HEK293 (cell line): ENCODE measurements at regions not wholly inside any gene's neighbourhood (a gene's known extent, or its start where the extent isn't known, plus 50 kb on each side); places are given as distances from the start of the nearest gene placed in this dataset.

Experiments
- CTCF ChIA-PET: fragments of 350-600 bp; formaldehyde crosslinking; extraction: SDS; loops from one replicate; lab custom pipeline; 2021; ENCODE audit warnings: antibody characterized with exemption; lab: Yijun Ruan, JAX
- POLR2A ChIA-PET: fragments of 300-600 bp; formaldehyde crosslinking; extraction: SDS; loops from one replicate; lab custom pipeline; 2020; ENCODE audit warnings: antibody characterized with exemption, inconsistent platforms; lab: Yijun Ruan, JAX
- H3K27ac ChIP-seq: fragments of 200-500 bp; sonication (Bioruptor generic); 2 replicates; pipeline ENCODE4 v1.5.1; 2014; ENCODE audit warnings: low read depth, low read length, control low read depth, inconsistent platforms; ENCODE audit errors: extremely low read depth
- H3K36me3 ChIP-seq, 2 experiments: fragments of 200-500 bp in 1 of 2; sonication (Bioruptor generic) in 1 of 2; 1 replicate in 1 of 2; 2 replicates in 1 of 2; pipeline ENCODE4 v1.5.1; 2014 to 2017; ENCODE audit warnings: inconsistent platforms in 2 of 2, low read length in 2 of 2; ENCODE audit not compliant: control insufficient read depth in 2 of 2, insufficient read depth in 1 of 2
- H3K4me1 ChIP-seq: fragments of 200-500 bp; sonication (Bioruptor generic); 2 replicates; pipeline ENCODE4 v1.5.1; 2014; ENCODE audit warnings: mild to moderate bottlenecking, low read length, inconsistent platforms; ENCODE audit not compliant: control insufficient read depth, insufficient read depth
- H3K4me3 ChIP-seq: 2 replicates; pipeline ENCODE4 v1.5.1; 2011; ENCODE audit warnings: low read depth, mild to moderate bottlenecking, control low read depth, low read length, moderate library complexity
- H3K9me3 ChIP-seq: fragments of 200-500 bp; sonication (Bioruptor generic); 2 replicates; pipeline ENCODE4 v1.5.1; 2014; ENCODE audit warnings: low read depth, low read length, inconsistent platforms; ENCODE audit not compliant: control insufficient read depth, insufficient read depth
- BCL6B ChIP-seq: fragments of 450-650 bp; formaldehyde crosslinking; IDR thresholded peaks from 2 replicates; pipeline ENCODE4 v1.5.1; 2017; ENCODE audit warnings: missing biosample characterization, missing genetic modification characterization
- GFI1B ChIP-seq: fragments of 450-650 bp; formaldehyde crosslinking; IDR thresholded peaks from 2 replicates; pipeline ENCODE4 v1.5.1; 2016; ENCODE audit warnings: missing biosample characterization, missing genetic modification characterization
- KLF1 ChIP-seq: fragments of 450-650 bp; formaldehyde crosslinking; IDR thresholded peaks from 2 replicates; pipeline ENCODE4 v1.5.1; 2016; ENCODE audit warnings: missing biosample characterization, missing genetic modification characterization
- KLF9 ChIP-seq: fragments of 450-650 bp; formaldehyde crosslinking; IDR thresholded peaks from 2 replicates; pipeline ENCODE4 v1.5.1; 2016; ENCODE audit warnings: missing biosample characterization, missing genetic modification characterization, low read depth
- PATZ1 ChIP-seq: fragments of 450-650 bp; formaldehyde crosslinking; IDR thresholded peaks from 2 replicates; pipeline ENCODE4 v1.5.1; 2016; ENCODE audit warnings: missing biosample characterization, missing genetic modification characterization
- REST ChIP-seq: fragments of 450-650 bp; formaldehyde crosslinking; IDR thresholded peaks from 2 replicates; pipeline ENCODE4 v1.5.1; 2016; ENCODE audit warnings: missing biosample characterization, missing genetic modification characterization
- SALL2 ChIP-seq: fragments of 450-650 bp; formaldehyde crosslinking; IDR thresholded peaks from 2 replicates; pipeline ENCODE4 v1.5.0; 2017; ENCODE audit warnings: missing biosample characterization, mild to moderate bottlenecking, missing genetic modification characterization, borderline replicate concordance
- SP7 ChIP-seq: fragments of 450-650 bp; formaldehyde crosslinking; IDR thresholded peaks from 2 replicates; pipeline ENCODE4 v1.5.1; 2016; ENCODE audit warnings: missing biosample characterization, missing genetic modification characterization
- YY1 ChIP-seq: fragments of 450-650 bp; formaldehyde crosslinking; IDR thresholded peaks from 2 replicates; pipeline ENCODE4 v1.5.1; 2018; ENCODE audit warnings: missing biosample characterization, missing genetic modification characterization
- ZNF121 ChIP-seq: fragments of 450-650 bp; formaldehyde crosslinking; IDR thresholded peaks from 2 replicates; pipeline ENCODE4 v1.5.1; 2016; ENCODE audit warnings: missing biosample characterization, missing genetic modification characterization
- ZNF133 ChIP-seq: fragments of 450-650 bp; formaldehyde crosslinking; IDR thresholded peaks from 2 replicates; pipeline ENCODE4 v1.5.1; 2016; ENCODE audit warnings: missing biosample characterization, missing genetic modification characterization
- ZNF23 ChIP-seq: fragments of 450-650 bp; formaldehyde crosslinking; IDR thresholded peaks from 2 replicates; pipeline ENCODE4 v1.5.1; 2016; ENCODE audit warnings: missing biosample characterization, missing genetic modification characterization, borderline replicate concordance
- ZNF274 ChIP-seq, 2 experiments: fragments of 200-500 bp in 1 of 2; fragments of 450-650 bp in 1 of 2; sonication (Bioruptor generic) in 1 of 2; formaldehyde crosslinking in 1 of 2; IDR thresholded peaks; 2 replicates each; pipeline versions ENCODE4 v1.5.1 to v1.6.1; 2014 to 2016; ENCODE audit warnings: borderline replicate concordance in 1 of 2, inconsistent platforms in 1 of 2, low read length in 1 of 2, missing biosample characterization in 1 of 2, missing genetic modification characterization in 1 of 2
- ZNF302 ChIP-seq: fragments of 450-650 bp; formaldehyde crosslinking; IDR thresholded peaks from 2 replicates; pipeline ENCODE4 v1.5.1; 2016; ENCODE audit warnings: missing biosample characterization, missing genetic modification characterization, low read depth
- ZNF416 ChIP-seq: fragments of 450-650 bp; formaldehyde crosslinking; IDR thresholded peaks from 2 replicates; pipeline ENCODE4 v1.5.1; 2016; ENCODE audit warnings: missing biosample characterization, missing genetic modification characterization
- ZNF555 ChIP-seq: fragments of 450-650 bp; formaldehyde crosslinking; conservative IDR thresholded peaks from 2 replicates; pipeline ENCODE4 v1.5.1; 2017; ENCODE audit warnings: missing biosample characterization, mild to moderate bottlenecking, missing genetic modification characterization, inconsistent platforms
- ZNF561 ChIP-seq: fragments of 450-650 bp; IDR thresholded peaks from 2 replicates; pipeline ENCODE4 v1.5.1; 2018; ENCODE audit warnings: missing biosample characterization, missing genetic modification characterization, borderline replicate concordance
- ZNF626 ChIP-seq: fragments of 450-650 bp; sonication (Bioruptor Pico); formaldehyde crosslinking; IDR thresholded peaks from 2 replicates; pipeline ENCODE4 v1.5.1; 2018; ENCODE audit warnings: missing biosample characterization, missing genetic modification characterization, inconsistent platforms
- ZNF645 ChIP-seq: fragments of 450-650 bp; formaldehyde crosslinking; IDR thresholded peaks from 2 replicates; pipeline ENCODE4; 2016; ENCODE audit warnings: missing biosample characterization, missing genetic modification characterization
- ZNF747 ChIP-seq: fragments of 450-650 bp; formaldehyde crosslinking; IDR thresholded peaks from 2 replicates; pipeline ENCODE4 v1.5.1; 2016; ENCODE audit warnings: missing biosample characterization, missing genetic modification characterization
- ZNF791 ChIP-seq: fragments of 450-650 bp; formaldehyde crosslinking; IDR thresholded peaks from 2 replicates; pipeline ENCODE4 v1.5.1; 2016; ENCODE audit warnings: missing biosample characterization, missing genetic modification characterization
- ZSCAN16 ChIP-seq: fragments of 450-650 bp; formaldehyde crosslinking; IDR thresholded peaks from 2 replicates; pipeline ENCODE4 v1.5.1; 2016; ENCODE audit warnings: missing biosample characterization, missing genetic modification characterization
- ZXDB ChIP-seq: fragments of 450-650 bp; formaldehyde crosslinking; IDR thresholded peaks from 2 replicates; pipeline ENCODE4 v1.5.1; 2016; ENCODE audit warnings: missing biosample characterization, missing genetic modification characterization
- TF ChIP-seq, protein P1 (sequence below): fragments of 450-650 bp; formaldehyde crosslinking; IDR thresholded peaks from 2 replicates; pipeline ENCODE4 v1.5.1; 2016; ENCODE audit warnings: missing biosample characterization, missing genetic modification characterization

DNA sequence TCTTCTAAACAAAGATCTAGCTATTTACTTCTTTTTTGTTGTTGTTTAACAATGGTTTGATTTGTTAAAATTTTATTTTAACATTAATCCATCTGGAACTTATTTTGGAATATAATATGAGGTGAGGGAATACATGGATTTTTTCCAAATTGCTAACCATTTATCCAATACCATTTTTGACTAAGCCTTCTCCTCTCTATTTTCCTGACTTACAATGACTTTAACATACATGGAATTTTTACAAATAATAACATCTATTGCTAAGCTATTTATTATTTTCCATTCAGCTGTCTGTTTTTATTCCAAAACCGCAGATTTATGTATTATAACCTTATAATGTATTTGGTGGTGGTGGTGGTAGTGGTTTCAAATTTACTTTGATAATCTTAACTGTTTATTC is 420.3 kb upstream of the ADGRL2 start (continued):
- TF ChIP-seq, protein P1, sequence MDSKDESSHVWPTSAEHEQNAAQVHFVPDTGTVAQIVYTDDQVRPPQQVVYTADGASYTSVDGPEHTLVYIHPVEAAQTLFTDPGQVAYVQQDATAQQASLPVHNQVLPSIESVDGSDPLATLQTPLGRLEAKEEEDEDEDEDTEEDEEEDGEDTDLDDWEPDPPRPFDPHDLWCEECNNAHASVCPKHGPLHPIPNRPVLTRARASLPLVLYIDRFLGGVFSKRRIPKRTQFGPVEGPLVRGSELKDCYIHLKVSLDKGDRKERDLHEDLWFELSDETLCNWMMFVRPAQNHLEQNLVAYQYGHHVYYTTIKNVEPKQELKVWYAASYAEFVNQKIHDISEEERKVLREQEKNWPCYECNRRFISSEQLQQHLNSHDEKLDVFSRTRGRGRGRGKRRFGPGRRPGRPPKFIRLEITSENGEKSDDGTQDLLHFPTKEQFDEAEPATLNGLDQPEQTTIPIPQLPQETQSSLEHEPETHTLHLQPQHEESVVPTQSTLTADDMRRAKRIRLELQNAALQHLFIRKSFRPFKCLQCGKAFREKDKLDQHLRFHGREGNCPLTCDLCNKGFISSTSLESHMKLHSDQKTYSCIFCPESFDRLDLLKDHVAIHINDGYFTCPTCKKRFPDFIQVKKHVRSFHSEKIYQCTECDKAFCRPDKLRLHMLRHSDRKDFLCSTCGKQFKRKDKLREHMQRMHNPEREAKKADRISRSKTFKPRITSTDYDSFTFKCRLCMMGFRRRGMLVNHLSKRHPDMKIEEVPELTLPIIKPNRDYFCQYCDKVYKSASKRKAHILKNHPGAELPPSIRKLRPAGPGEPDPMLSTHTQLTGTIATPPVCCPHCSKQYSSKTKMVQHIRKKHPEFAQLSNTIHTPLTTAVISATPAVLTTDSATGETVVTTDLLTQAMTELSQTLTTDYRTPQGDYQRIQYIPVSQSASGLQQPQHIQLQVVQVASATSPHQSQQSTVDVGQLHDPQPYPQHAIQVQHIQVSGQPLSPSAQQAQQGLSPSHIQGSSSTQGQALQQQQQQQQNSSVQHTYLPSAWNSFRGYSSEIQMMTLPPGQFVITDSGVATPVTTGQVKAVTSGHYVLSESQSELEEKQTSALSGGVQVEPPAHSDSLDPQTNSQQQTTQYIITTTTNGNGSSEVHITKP (tag by site-specific recombination): no peak
- no peak for TF ChIP-seq ZNF302 (tag by site-specific recombination)
- TF ChIP-seq REST: no peak
- no peak for TF ChIP-seq SP7 (tag by site-specific recombination)
- no peak for TF ChIP-seq ZNF747
- no peak for TF ChIP-seq ZNF791 (tag by site-specific recombination)

GRCh38 chr1:81379430-81379829 is 421.3 kb upstream of the ADGRL2 start:
- CTCF ChIA-PET: no interaction called here
- H3K4me3 ChIP-seq: no peak overlapping the region
- TF ChIP-seq ZNF645 (no peak), ZNF133 (no peak), ZXDB (no peak), YY1 (tag by site-specific recombination) (no peak), ZNF626 (no peak), ZNF416 (tag by site-specific recombination) (no peak), ZNF561 (tag by site-specific recombination) (no peak), KLF9 (tag by site-specific recombination) (no peak), BCL6B (tag by site-specific recombination) (no peak), KLF1 (tag by site-specific recombination) (no peak), GFI1B (tag by site-specific recombination) (no peak), ZNF274 (IDR thresholded peaks at IDR 0.05; ENCODE audit: low read length) (no peak), ZNF274 (tag by site-specific recombination; IDR thresholded peaks at IDR 0.05; ENCODE audit: borderline replicate concordance) (no peak), ZSCAN16 (tag by site-specific recombination) (no peak), ZNF23 (tag by site-specific recombination) (no peak), SALL2 (no peak), ZNF121 (tag by site-specific recombination) (no peak), PATZ1 (no peak), ZNF555 (no peak)
- POLR2A ChIA-PET: no interaction called here
- no peak overlapping the region for H3K27ac ChIP-seq
- H3K9me3 ChIP-seq: no peaks in the 10 kb centered on the region
- no peaks in the 10 kb centered on the region for H3K36me3 ChIP-seq
- no peaks in the 10 kb centered on the region for H3K4me1 ChIP-seq
